GM21423 (cell line): ENCODE measurements at regions not wholly inside any gene's neighbourhood (a gene's known extent, or its start where the extent isn't known, plus 50 kb on each side); places are given as distances from the start of the nearest gene placed in this dataset.
"Not testable (repeated sequence)": the region's sequence is repeated elsewhere in the genome, so short reads cannot be mapped to it uniquely, and the experiment has no call there.

ENCODE experiments used
- ATAC-seq: cut with Tn5 transposase; IDR thresholded peaks from one replicate; pipeline ENCODE4 v1.9.1; 2021; ENCODE audit warnings: mild to moderate bottlenecking, moderate library complexity; ENCODE audit not compliant: unreplicated experiment

DNA sequence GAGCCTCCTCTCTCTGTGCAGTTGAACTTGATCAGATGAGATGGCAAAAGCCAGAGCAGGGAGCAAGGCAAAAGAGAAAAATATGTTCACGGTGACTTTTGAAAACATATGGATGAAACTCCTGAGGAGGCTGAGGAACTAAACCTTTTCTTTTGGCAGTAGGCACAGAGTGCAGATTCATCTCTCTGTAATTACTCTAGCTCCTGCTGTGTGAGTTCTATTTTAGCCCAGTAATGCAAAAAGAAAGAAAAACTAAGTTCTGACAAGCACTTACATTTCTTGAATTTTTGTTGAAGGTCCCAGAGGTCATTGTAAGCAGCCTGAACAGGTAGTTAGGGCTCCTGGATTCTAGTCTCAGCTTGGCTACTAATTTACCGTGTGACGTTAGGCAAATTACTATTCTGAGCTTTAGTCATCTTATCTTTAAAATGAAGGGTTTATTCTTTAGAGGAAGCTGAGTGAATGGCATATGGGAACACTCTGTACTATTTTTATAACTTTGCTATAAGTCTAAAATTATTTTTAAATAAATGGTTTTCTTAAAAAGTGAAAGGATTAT is 114.7 kb upstream of the NBPF26 start:
- ATAC-seq, result not testable (repeated sequence)

DNA sequence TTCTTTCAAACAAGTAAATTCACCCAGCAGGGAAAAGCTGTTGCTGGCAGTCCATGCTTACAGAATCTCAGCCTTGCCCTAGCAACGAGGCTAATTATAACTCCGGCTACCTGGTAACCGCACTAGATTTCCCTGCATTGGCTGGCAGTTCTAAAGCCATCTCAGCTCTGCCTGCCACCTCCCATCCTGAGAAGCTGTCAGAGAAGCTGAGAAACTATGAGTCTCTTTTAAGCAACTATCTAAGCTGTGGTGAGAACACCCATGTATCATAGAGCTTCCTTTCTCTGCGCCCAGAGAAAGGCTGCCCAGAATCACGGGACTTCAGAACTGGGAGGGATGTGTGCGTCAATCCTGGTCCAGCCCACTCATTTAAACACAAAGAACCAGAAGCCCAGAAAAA is 113.9 kb upstream of the NBPF26 start:
- ATAC-seq, result not testable (repeated sequence)

DNA sequence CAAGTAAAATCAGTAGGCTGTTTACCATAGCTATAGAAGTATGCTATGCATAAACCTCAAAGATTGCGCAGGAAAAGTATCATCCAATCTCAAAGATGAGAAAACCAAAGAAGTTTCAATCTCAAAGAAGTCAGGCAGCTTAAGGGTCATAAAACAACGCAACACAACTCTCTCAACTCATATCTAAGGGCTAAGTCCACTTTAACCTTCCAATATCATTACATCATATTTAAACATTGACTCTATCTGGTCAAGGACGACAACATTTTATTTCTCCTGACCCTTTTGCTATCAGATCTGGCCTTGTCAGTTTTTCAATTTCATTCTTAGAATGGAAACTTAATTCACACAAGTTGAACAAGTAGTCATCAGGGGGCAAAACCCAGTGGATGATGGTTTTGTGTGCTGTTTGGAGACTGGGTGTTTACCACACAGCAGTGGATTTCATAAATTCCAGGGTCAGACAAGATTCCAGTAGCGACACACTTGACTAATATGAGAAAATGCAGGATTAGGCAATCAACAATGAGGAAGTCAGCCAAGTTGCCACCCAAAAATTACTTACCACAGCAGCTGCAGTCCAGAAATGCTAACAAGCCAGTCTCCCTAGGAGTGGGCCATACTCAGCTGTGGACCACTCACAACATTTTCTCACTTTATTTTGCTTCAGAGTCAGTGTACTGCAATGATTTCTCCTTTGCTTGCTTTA is 108.7 kb upstream of the NBPF26 start:
- ATAC-seq, result not testable (repeated sequence)

DNA sequence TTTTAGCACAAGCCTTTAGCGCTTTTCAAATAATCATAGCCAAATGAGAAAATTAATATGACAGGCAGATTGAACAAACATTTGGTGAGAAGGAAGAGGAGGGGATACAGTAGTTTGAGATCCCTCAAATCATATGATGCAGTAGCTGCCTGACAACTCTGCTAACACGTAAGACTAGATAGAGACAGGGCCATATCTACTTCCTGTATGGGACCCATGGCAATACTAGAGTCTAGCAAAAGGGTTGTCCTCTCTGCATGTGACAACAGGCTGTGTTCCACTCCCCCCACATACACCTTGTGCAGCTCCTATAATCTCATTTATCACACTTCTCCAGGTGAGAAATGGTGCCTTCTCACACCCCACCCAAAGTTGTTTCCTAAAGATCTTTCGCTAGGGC is 106.3 kb upstream of the NBPF26 start:
- not testable (repeated sequence) for ATAC-seq

DNA sequence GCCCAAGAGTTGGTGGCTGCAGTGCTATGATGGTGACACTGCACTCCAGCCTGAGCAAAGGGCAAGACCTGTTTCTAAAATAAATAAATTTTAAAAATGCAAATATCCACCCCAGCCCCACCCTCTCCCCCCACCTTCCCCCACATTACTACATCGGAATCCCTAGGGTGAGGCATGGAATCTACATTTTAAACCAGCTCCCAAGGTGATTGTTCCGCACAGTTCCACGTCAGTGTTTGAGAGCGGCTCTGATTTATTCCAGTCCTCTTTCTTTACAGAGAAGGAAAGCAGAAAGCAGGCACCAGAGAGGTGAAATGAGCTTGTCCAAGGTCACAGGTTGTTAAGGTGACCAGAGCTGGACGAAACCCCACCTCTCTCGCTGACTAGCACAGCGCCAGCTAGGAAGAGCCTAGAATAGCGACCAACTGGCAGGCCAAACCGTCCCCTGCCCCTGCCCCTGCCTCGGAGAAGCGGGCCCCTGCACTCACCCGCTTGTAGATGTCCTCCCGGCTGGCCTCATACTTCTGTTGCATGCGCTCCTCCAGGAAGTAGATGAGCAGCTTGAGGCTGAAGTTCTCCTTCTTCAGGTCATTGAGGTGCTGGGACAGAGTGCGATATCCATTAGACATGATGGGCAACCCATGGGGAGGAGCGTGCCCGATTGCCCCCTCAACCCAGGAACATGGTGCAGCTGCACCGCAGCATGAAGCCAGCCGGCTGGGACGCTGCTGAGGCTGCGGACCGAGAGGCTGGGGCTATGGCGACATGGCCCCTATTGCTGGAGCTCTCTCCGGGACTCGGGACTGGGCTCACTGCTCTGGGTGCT is 103.7 kb upstream of the NBPF26 start:
- ATAC-seq, result not testable (repeated sequence)

DNA sequence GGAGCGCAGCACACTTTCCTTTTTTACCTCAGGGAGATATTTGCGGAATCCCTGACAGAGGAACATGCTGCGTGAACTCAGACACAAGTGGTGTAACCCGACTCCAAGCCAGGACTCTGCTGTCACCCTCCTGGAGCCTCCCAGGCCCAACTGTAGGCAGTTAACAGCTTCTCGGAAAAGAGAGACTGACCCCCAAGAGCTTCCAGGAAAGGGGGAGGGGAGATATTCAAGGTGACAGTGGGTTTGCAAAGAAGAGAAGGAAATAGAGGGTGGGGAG is 103.1 kb upstream of the NBPF26 start:
- not testable (repeated sequence) for ATAC-seq

DNA sequence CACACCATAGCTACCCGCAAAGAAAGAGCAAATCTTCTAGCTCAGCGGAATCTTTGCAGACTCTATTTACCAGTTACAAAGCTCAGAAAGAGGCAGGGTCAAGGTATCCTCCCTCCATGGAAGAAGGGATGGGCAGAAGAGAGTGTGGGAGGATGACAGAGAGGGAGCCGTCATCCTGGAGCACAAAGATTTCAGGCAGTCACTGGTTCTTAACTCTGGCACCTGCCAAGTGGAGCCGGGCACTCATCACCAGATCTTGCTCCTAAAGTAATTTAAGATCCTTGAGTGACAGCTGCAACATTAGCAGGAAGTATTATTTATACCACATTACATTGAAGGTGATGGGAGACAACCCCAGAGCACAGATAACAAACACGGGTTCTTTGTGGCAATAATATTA is 102.5 kb upstream of the NBPF26 start:
- ATAC-seq, result not testable (repeated sequence)

DNA sequence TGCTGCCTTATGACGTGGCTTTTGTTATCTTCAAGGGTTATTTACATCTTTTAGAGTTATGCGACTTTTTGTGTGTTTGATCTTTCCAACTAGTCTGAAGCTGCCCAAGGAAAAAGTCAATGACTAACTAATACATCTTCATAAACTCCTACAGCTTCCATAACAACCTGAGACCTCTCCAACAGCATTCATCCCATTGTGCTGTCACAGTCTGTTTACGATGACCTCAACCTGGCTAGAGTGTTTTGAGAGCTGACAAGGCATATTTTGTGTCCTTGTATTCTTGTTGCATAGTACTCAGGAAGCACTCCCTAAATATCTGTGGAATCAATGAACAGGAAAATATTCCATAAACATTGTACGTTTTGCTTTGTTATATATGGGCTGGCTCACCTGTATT is 100.2 kb upstream of the NBPF26 start:
- not testable (repeated sequence) for ATAC-seq

DNA sequence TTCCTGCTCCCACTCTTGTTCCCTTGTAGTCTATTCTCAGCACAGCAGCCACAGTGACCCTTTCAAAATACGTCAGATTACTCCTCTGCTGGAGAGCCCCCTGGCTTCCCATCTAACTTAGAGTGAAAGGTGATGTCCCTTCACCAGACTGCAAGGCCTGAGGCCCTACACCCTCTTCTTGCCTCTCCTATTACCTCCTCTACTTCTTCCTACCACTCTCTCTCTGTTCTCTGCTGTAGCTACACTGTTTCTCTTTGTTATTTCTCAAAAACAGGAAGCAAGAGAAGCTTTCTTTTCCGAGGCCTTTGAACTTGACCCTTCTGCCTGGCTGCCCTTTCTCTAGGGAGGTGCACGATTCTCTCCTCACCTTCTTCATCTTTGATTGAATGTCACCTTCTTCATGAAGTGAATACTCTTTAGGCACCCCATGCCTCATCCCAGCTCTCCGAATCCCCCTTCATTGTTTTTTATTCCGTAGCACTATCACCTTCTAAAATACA is 99.1 kb upstream of the NBPF26 start:
- not testable (repeated sequence) for ATAC-seq

DNA sequence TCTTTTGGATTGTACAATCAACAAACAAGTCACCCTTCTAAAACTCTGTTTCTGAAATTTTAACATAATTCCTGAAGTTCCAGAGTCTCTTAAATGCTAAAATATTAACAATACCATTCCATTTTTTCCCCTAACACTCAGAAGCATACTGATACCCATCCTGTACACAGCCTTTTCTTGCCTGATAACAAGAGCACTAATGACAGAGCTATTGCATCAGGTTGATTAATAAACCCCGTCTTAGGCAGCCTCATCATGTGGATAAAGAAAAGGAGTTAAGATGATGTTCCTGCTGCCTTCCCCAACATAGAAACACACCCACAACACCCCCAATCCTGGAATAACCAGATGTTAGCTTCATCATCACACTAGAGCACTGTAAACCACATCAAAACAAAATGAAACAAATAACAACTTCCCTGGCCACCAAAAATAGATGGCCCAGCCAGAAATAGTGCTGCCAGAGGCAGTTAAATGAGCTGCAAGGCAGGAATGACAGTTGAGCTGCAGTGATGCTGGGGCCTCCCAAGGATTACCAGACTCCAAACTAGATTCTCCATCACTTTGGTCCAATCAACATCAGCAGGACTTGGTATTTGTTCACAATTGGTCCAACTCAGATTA is 93.8 kb upstream of the NBPF26 start:
- ATAC-seq, result not testable (repeated sequence)

DNA sequence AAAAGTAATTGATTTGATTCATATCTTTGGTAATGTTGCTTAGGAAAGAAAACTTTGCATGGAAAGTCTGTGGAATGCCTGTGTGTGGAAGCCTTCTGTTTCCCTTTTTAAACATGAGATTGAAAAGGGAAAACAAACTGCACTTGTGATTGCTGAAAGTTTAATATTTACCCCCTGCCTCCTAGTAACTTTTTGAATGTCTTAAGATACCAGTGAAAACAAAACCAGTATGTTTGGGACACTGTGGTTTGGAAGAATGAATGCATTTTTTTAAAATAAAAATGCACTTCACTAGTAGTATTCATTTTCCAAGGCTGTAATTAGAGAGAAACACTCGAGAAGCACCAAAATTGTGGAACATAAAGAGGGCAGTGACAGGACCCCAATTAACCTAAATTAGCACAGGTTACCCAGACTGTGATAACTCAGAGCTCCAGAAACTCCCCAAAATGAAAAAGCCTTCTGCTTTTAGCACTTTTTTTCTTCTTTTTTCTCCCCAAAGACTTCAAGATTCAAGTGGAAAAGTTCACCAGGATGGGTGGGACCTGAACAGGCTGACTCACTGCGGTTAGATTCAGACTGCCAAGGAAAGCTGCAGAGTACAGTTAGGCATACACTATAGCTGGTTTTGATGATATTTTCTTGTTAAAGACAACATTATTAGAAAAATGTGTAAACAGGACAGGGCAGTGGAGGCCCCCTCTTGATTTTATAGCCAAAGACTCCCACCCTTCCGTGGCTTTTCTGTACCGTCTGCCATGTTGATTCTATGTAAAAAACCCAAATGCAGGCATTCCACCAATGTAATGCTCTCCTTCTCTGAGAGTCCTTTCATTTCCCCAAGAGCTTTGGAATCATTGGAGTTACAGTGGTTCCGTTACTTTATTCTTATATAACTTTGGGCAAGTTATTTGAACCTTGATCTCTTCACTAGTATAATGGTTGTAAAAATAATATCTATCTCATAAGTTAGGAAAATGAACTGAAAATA is 88.6 kb upstream of the NBPF26 start:
- ATAC-seq, result not testable (repeated sequence)

DNA sequence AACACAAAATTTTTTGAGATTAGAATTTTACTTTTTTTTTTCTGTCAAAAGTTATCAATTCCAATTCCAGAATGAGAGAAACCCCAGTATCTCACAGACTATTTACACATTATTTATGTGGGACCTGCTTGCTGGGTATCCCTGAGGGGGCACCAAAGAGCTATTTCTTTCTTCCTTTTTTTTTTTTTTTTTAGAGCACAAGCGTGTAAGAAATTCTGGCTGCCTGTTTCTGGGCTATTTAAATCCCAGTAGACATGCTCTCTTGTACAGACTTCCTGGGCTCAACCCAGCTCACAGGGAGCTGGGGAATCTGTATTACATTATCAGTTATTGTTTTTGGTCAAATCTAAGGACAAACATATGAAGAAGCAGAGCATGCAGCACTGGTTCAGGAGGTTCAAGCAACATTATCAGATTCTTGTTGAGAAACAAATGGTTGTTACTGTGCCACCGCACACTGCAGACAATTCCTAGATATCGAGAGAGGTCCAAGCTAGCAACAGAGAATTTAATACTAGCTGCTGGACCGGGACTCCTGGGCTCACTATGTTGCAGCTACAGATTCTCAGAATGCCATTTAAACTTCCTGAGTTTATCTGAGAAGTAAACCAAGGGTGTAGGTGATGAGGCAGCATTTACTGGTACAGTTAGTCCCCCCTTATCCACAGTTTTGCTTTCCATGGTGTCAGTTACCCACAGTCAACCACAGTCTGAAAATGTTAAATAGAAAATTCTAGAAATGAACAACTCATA is 83.3 kb upstream of the NBPF26 start:
- not testable (repeated sequence) for ATAC-seq

DNA sequence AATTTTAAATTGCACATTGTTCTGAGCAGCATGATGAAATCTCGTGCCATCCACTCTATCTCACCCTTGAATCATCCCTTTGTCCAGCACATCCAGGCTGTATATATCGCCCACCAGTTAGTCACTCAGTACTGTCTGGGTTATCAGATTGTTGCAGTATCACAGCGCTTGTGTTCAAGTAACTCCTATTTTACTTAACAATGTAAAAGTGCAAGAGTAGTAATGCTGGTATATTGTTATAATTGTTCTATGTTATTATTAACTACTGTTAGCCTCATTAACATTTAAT is 82.8 kb upstream of the NBPF26 start:
- ATAC-seq, result not testable (repeated sequence)

DNA sequence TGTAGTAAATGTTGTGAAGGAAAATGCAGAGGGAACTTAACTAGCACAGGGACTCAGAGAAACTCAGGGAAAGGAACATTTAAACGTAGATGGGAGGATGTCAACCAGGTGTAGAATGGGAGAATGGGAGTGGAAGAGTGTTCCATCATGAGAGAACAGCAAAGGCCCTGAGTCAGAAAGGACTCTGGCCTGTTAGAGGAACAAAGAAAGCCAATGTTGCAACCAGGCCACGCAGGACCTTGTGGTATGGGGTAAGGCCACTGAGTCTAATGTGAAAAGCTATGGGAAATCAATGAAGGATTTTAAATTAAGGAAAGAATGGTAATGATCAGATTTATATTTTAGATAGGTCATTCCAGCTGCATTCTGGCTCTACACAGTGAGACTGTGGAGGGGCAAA is 76.6 kb upstream of the NBPF26 start:
- not testable (repeated sequence) for ATAC-seq

DNA sequence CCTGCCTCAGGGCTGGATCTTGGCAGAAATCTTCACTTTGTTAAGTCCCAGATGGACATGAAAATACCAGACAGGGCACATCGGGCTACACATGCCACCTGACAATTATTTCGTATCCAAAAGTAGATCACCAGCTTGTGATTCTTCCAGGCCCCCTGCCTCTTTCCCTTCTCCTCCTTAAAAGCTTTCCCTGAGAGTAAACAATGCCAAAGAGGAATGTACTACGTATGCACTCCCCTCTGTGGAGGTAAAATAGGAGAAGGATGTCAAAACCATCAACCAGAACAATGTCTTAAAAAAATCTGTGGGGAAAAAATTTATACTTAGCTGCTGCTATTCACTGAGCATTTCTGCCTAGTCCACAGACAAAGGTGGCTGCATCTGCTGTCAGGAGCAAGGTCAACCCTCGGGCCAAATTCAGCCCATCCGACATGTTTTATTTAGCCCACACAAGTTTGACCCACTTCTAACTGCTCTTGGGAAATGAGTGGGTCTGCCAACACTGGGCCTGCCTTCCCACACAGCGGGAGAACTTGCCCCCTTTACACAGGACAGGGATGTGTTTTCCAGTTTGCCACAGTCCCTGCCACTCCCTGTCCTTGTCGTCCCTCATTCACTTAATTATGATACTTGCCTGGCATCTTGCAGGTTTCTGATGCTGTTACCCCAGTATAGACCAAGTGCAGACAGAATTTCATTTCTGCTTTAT is 74.7 kb upstream of the NBPF26 start:
- not testable (repeated sequence) for ATAC-seq

DNA sequence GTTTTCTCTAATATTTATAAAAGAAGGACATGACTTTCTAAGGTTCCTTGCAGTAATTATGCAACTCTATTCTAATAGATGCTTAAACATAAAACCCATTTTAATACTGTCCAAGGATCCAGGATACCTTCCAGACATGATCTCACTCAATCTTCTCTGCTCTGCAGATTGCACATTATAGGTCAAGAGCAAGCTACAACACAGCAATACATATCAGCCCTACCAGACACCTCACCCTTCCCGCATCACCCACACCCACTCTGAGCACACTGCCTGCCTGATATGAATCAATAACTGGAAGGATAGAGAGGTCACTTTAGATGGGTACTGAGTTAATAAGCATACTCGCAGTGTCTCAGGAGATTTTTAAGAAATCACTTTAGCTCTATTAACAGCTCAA is 74.0 kb upstream of the NBPF26 start:
- ATAC-seq, result not testable (repeated sequence)

DNA sequence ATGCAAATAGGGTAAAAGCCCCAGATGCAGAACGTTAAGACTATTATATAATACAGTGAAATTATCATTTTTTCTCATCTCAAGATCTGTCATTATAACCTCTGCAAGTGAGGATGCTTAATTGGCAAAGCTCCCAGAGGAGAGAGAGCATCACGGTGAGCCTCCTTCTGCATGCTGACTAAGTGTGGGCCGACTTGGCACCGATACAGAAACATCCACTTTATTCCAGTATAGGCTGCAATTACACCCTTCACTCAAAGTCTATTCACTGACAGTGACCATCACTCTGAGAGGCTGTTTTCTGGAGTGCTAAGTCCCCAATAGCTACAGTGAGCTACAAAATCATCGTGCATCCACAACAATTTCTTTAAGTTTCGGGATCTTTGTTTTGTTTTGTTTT is 69.6 kb upstream of the NBPF26 start:
- not testable (repeated sequence) for ATAC-seq

DNA sequence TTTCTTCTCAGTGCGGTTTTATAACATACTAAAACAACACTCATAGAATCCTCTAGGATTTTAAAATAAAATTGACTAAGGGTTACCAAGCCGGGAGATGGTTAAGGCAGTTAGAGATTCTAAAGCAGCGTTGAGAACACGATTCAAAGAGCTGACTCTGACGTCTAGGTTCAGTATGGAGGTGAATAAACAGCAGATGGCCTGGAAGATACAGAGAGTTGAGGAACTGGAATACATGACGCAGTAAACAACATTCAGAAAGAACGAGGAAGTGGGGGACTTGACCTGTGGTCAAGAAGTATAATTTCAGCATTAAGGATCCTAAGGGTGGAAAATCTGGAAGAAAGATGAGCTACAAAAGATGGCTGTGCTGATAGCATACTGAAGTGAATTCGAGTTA is 68.4 kb upstream of the NBPF26 start:
- not testable (repeated sequence) for ATAC-seq

DNA sequence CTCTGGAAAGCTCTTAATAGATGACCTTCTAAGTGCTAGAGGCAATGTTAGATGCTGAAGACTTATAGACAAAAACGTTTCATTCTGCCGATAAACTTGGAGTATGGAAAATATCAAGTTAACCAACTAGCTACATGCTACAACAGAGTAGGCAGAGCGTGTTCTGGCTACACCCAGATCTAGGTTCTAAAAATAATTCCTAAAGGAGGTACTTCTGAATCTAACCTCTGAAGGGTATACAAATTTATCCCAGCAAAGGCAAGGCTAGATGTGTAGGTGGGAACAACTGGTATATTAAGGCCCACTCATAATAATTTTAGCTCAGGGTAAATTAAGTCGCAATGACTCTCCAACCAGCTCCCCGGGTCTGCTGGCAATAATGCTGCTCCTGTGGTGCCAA is 67.6 kb upstream of the NBPF26 start:
- ATAC-seq, result not testable (repeated sequence)
